Panc1 (cell line): ENCODE measurements at regions not wholly inside any gene's neighbourhood (a gene's known extent, or its start where the extent isn't known, plus 50 kb on each side); places are given as distances from the start of the nearest gene placed in this dataset.

ENCODE experiments used
- ATAC-seq: fragments of 200-7000 bp; cut with Tn5 transposase; 2 replicates; pipeline ENCODE4 v1.9.1; 2020; ENCODE audit warnings: mild to moderate bottlenecking, moderate library complexity
- BruUV-seq: library from RNA; stranded (reverse); fragments of 400-500 nt; replicated peaks from 2 replicates; lab custom pipeline; 2021; lab: Mats Ljungman, UMichigan
- CTCF ChIA-PET: fragments of 300-600 bp; sonication (Branson Sonifier 250); formaldehyde crosslinking; loops from one replicate; lab custom pipeline; 2022; ENCODE audit warnings: antibody characterized with exemption; lab: Charles Lee
- POLR2A ChIA-PET: fragments of 300-600 bp; sonication (Branson Sonifier 250); formaldehyde crosslinking; loops from one replicate; lab custom pipeline; 2022; ENCODE audit warnings: antibody characterized with exemption; lab: Charles Lee
- DNase-seq: peaks from one replicate; pipeline ENCODE4 v3.0.0-alpha.2; 2010; ENCODE audit warnings: low read depth, low spot score
- H3K27ac ChIP-seq: 2 replicates; pipeline ENCODE4 v1.5.1; 2011; ENCODE audit warnings: mild to moderate bottlenecking, low read length, inconsistent platforms
- H3K27me3 ChIP-seq: fragments of 200-500 bp; sonication (Bioruptor generic); 2 replicates; pipeline ENCODE4 v1.6.0; 2014; ENCODE audit warnings: low read length, inconsistent platforms; ENCODE audit not compliant: control insufficient read depth, insufficient read depth
- H3K36me3 ChIP-seq: fragments of 200-500 bp; sonication (Bioruptor generic); 2 replicates; pipeline ENCODE4 v1.5.1; 2014; ENCODE audit warnings: inconsistent platforms, mild to moderate bottlenecking, low read length, moderate library complexity; ENCODE audit not compliant: control insufficient read depth, insufficient read depth
- H3K4me1 ChIP-seq: 2 replicates; pipeline ENCODE4 v1.5.1; 2011; ENCODE audit warnings: inconsistent platforms, mild to moderate bottlenecking, low read length, moderate library complexity; ENCODE audit not compliant: control insufficient read depth, insufficient read depth
- H3K4me3 ChIP-seq, 2 experiments: 2 replicates each; pipeline ENCODE4 v1.5.1; 2011 to 2012; ENCODE audit warnings: low read depth in 2 of 2, low read length in 2 of 2, mild to moderate bottlenecking in 2 of 2, inconsistent platforms in 1 of 2, moderate library complexity in 1 of 2
- H3K9me3 ChIP-seq: fragments of 200-500 bp; sonication (Bioruptor generic); 2 replicates; pipeline ENCODE4 v1.5.1; 2014; ENCODE audit warnings: low read depth, mild to moderate bottlenecking, inconsistent platforms, low read length, moderate library complexity; ENCODE audit not compliant: control insufficient read depth, insufficient read depth
- POLR2AphosphoS5 ChIP-seq: IDR thresholded peaks from 2 replicates; pipeline ENCODE4 v1.6.1; 2012; ENCODE audit warnings: mild to moderate bottlenecking, low read depth, low read length, moderate library complexity
- SIN3A ChIP-seq: IDR thresholded peaks from 2 replicates; pipeline ENCODE4 v1.6.1; 2012; ENCODE audit warnings: low read depth, mild to moderate bottlenecking, low read length, moderate library complexity, borderline replicate concordance; ENCODE audit not compliant: insufficient read depth
- TCF7L2 ChIP-seq: IDR thresholded peaks from 2 replicates; pipeline ENCODE4 v1.6.1; 2011; ENCODE audit warnings: mild to moderate bottlenecking, low read depth, low read length, inconsistent platforms
- in situ Hi-C: cut with HindIII; loops from 2 replicates; pipeline ENCODE4 v1.10.0; 2016; ENCODE audit warnings: low sequenced_read_pairs, low pct_unique_long_range_greater_than_20kb
- intact Hi-C: fragments of 100-400 bp; cut with micrococcal nuclease; formaldehyde crosslinking; loops from one replicate; pipeline ENCODE4 v1.10.0; 2022; ENCODE audit not compliant: unreplicated experiment
- TF ChIP-seq, protein P1 (sequence below), 2 experiments: IDR thresholded peaks; 2 replicates each; pipeline ENCODE4 v1.6.1; 2011 to 2012; ENCODE audit warnings: low read depth in 2 of 2, control low read depth in 1 of 2, low read length in 1 of 2, mild to moderate bottlenecking in 1 of 2, moderate library complexity in 1 of 2; ENCODE audit not compliant: insufficient read depth in 1 of 2
- TF ChIP-seq, protein P2 (sequence below): fragments of 450-650 bp; IDR thresholded peaks from 2 replicates; pipeline ENCODE4 v1.5.1; 2017; ENCODE audit warnings: mild to moderate bottlenecking

DNA sequence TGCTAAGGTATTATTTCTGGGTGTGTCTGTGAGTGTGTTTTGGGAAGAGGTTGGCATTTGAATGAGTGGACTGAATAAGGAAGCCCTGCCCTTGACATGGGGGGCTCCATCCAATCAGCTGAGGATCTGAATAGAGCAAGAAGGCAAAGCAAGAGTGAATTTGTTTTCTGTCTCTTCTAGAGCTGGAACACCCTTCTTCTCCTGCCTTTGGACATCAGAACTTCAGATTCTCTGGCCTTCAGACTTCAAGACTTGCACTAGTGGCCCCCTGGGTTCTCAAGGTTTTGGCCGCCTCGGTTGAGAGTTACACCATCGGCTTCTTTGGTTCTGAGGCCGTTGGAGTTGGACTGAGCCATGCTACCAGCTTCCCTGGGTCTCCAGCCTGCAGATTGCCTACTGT lies 448.6 kb downstream of the SHISA9 start:
- Histone ChIP-seq H3K4me3 (no peak overlapping the region), H3K4me1 (no peaks in the 10 kb centered on the region), H3K27me3 (no peaks in the 10 kb centered on the region), H3K9me3 (no peaks in the 10 kb centered on the region), H3K36me3 (no peaks in the 10 kb centered on the region), H3K27ac (no peak overlapping the region)
- DNase-seq (no peak), ATAC-seq (no peak)
- ChIA-PET POLR2A (no interaction called here), CTCF (no interaction called here)
- intact Hi-C loops (no loop called here), in situ Hi-C loops (no loop called here)
- TF ChIP-seq POLR2AphosphoS5 (no peak), SIN3A (no peak), TCF7L2 (no peak)
- TF ChIP-seq, protein P1, sequence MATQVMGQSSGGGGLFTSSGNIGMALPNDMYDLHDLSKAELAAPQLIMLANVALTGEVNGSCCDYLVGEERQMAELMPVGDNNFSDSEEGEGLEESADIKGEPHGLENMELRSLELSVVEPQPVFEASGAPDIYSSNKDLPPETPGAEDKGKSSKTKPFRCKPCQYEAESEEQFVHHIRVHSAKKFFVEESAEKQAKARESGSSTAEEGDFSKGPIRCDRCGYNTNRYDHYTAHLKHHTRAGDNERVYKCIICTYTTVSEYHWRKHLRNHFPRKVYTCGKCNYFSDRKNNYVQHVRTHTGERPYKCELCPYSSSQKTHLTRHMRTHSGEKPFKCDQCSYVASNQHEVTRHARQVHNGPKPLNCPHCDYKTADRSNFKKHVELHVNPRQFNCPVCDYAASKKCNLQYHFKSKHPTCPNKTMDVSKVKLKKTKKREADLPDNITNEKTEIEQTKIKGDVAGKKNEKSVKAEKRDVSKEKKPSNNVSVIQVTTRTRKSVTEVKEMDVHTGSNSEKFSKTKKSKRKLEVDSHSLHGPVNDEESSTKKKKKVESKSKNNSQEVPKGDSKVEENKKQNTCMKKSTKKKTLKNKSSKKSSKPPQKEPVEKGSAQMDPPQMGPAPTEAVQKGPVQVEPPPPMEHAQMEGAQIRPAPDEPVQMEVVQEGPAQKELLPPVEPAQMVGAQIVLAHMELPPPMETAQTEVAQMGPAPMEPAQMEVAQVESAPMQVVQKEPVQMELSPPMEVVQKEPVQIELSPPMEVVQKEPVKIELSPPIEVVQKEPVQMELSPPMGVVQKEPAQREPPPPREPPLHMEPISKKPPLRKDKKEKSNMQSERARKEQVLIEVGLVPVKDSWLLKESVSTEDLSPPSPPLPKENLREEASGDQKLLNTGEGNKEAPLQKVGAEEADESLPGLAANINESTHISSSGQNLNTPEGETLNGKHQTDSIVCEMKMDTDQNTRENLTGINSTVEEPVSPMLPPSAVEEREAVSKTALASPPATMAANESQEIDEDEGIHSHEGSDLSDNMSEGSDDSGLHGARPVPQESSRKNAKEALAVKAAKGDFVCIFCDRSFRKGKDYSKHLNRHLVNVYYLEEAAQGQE (IDR thresholded peaks at IDR 0.05; ENCODE audit: insufficient read depth in 1 of 2, low read depth in 2 of 2, low read length in 1 of 2) = no peak
- TF ChIP-seq, protein P2, sequence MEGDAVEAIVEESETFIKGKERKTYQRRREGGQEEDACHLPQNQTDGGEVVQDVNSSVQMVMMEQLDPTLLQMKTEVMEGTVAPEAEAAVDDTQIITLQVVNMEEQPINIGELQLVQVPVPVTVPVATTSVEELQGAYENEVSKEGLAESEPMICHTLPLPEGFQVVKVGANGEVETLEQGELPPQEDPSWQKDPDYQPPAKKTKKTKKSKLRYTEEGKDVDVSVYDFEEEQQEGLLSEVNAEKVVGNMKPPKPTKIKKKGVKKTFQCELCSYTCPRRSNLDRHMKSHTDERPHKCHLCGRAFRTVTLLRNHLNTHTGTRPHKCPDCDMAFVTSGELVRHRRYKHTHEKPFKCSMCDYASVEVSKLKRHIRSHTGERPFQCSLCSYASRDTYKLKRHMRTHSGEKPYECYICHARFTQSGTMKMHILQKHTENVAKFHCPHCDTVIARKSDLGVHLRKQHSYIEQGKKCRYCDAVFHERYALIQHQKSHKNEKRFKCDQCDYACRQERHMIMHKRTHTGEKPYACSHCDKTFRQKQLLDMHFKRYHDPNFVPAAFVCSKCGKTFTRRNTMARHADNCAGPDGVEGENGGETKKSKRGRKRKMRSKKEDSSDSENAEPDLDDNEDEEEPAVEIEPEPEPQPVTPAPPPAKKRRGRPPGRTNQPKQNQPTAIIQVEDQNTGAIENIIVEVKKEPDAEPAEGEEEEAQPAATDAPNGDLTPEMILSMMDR = no peak
- no TSS peak for BruUV-seq

DNA sequence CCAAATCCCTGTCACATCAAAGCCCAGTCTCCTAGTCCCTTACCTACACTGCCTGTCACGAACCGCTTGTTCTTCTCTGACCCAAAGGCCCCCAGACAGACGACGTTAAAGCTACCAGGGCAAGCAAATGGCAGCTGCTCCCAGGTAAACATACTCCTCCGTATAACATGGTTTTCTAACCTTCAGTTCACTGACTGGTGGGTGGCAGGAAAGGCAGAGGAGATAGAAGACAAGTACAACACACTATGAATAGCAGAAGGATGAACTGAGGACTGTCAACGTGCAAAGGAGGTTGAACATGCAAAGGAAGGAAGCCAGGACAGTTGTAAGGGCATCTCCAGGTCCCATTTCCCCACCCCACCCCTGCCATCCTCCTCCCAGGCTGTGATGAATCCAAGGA lies 449.8 kb downstream of the SHISA9 start:
- ATAC-seq (no peak), DNase-seq (no peak)
- TF ChIP-seq, protein P2 = no peak
- TF ChIP-seq, protein P1 (IDR thresholded peaks at IDR 0.05; ENCODE audit: insufficient read depth in 1 of 2, low read depth in 2 of 2, low read length in 1 of 2) = no peak
- no peak for TF ChIP-seq SIN3A
- no peak for TF ChIP-seq POLR2AphosphoS5
- no peak for TF ChIP-seq TCF7L2
- Histone ChIP-seq H3K27ac (no peak overlapping the region), H3K27me3 (no peaks in the 10 kb centered on the region), H3K4me1 (no peaks in the 10 kb centered on the region), H3K4me3 (no peak overlapping the region), H3K36me3 (no peaks in the 10 kb centered on the region), H3K9me3 (no peaks in the 10 kb centered on the region)
- BruUV-seq = no TSS peak
- CTCF ChIA-PET = no interaction called here
- in situ Hi-C loops (no loop called here), intact Hi-C loops (no loop called here)
- POLR2A ChIA-PET = no interaction called here
